ENCODE measurements at regions not wholly inside any gene's neighbourhood (a gene's known extent, or its start where the extent isn't known, plus 50 kb on each side); places are given as distances from the start of the nearest gene placed in this dataset.

GRCh38 chr15:35871282-35871681, 325.3 kb upstream of the DPH6 start:
- no peak overlapping the region for H3K27ac Mint-ChIP-seq (ENCODE audit: unreplicated experiment)
- no peaks in the 10 kb centered on the region for H3K36me3 Mint-ChIP-seq (ENCODE audit: insufficient read depth, unreplicated experiment)
- H3K9me3 Mint-ChIP-seq (ENCODE audit: unreplicated experiment): no peaks in the 10 kb centered on the region
- BruUV-seq (replicated peaks): no TSS peak
- DNase-seq: no peak
- no peak overlapping the region for H3K4me3 Mint-ChIP-seq (ENCODE audit: unreplicated experiment)
- H3K4me1 ChIP-seq: peaks cover 4% of the 10 kb centered on the region; the same call in 1 of the 2 replicates
- peaks cover 5% of the 10 kb centered on the region for H3K4me1 Mint-ChIP-seq (ENCODE audit: low read depth, unreplicated experiment)
- H3K4me3 ChIP-seq (ENCODE audit: low read depth, low read length): no peak overlapping the region
- H3K27me3 ChIP-seq (replicated peaks; ENCODE audit: control insufficient read depth, insufficient read depth, low read length): no peaks in the 10 kb centered on the region
- ChIA-PET CTCF (no interaction called here), POLR2A (no interaction called here)
- H3K27me3 Mint-ChIP-seq (ENCODE audit: insufficient read depth, unreplicated experiment): no peaks in the 10 kb centered on the region
- H3K36me3 ChIP-seq (ENCODE audit: control insufficient read depth, insufficient read depth, low read length): no peaks in the 10 kb centered on the region
- H3K9me3 ChIP-seq: no peaks in the 10 kb centered on the region
- TF ChIP-seq, protein P1, sequence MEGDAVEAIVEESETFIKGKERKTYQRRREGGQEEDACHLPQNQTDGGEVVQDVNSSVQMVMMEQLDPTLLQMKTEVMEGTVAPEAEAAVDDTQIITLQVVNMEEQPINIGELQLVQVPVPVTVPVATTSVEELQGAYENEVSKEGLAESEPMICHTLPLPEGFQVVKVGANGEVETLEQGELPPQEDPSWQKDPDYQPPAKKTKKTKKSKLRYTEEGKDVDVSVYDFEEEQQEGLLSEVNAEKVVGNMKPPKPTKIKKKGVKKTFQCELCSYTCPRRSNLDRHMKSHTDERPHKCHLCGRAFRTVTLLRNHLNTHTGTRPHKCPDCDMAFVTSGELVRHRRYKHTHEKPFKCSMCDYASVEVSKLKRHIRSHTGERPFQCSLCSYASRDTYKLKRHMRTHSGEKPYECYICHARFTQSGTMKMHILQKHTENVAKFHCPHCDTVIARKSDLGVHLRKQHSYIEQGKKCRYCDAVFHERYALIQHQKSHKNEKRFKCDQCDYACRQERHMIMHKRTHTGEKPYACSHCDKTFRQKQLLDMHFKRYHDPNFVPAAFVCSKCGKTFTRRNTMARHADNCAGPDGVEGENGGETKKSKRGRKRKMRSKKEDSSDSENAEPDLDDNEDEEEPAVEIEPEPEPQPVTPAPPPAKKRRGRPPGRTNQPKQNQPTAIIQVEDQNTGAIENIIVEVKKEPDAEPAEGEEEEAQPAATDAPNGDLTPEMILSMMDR (IDR thresholded peaks at IDR 0.05; ENCODE audit: insufficient read depth in 1 of 2, low read depth in 1 of 2, low read length in 1 of 2, severe bottlenecking in 1 of 2, unreplicated experiment in 1 of 2): no peak
- intact Hi-C loops (cut with micrococcal nuclease; ENCODE audit: unreplicated experiment): no loop called here

DNA sequence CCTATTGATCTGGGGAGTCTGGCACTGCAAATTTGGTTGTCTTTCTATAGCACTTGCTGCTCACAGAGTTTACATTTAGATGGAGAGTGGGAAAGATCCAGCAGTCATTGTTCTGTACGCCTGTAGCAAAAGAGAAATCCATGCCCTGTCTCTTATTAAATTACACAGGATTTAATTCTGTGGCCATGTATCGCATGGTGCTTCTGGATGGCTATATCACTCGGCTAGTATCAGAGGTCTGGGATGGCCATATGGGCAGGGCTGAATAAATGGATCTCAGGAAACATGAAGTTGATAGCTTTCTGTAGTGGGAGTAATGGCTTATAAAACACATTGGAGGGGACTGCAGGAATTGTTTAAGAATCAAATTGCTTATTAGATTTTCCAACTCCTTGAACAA, 325.8 kb upstream of the DPH6 start:
- Mint-ChIP-seq H3K4me1 (ENCODE audit: low read depth, unreplicated experiment) (peaks cover 5% of the 10 kb centered on the region), H3K36me3 (ENCODE audit: insufficient read depth, unreplicated experiment) (no peaks in the 10 kb centered on the region), H3K9me3 (ENCODE audit: unreplicated experiment) (no peaks in the 10 kb centered on the region), H3K27ac (ENCODE audit: unreplicated experiment) (no peak overlapping the region), H3K27me3 (ENCODE audit: insufficient read depth, unreplicated experiment) (no peaks in the 10 kb centered on the region), H3K4me3 (ENCODE audit: unreplicated experiment) (no peak overlapping the region)
- no peak for DNase-seq
- Histone ChIP-seq H3K36me3 (ENCODE audit: control insufficient read depth, insufficient read depth, low read length) (no peaks in the 10 kb centered on the region), H3K4me1 (peaks cover 4% of the 10 kb centered on the region; the same call in 1 of the 2 replicates), H3K9me3 (no peaks in the 10 kb centered on the region), H3K27me3 (replicated peaks; ENCODE audit: control insufficient read depth, insufficient read depth, low read length) (no peaks in the 10 kb centered on the region), H3K4me3 (ENCODE audit: low read depth, low read length) (no peak overlapping the region)
- intact Hi-C loops (cut with micrococcal nuclease; ENCODE audit: unreplicated experiment): no loop called here
- CTCF ChIA-PET: no interaction called here
- POLR2A ChIA-PET: no interaction called here
- BruUV-seq (replicated peaks): no TSS peak
- TF ChIP-seq, protein P1 (IDR thresholded peaks at IDR 0.05; ENCODE audit: insufficient read depth in 1 of 2, low read depth in 1 of 2, low read length in 1 of 2, severe bottlenecking in 1 of 2, unreplicated experiment in 1 of 2): no peak

- no peak overlapping the region for H3K27ac Mint-ChIP-seq (ENCODE audit: unreplicated experiment)
- ChIA-PET CTCF (no interaction called here), POLR2A (no interaction called here)
- no peaks in the 10 kb centered on the region for H3K36me3 Mint-ChIP-seq (ENCODE audit: insufficient read depth, unreplicated experiment)
- H3K4me3 Mint-ChIP-seq (ENCODE audit: unreplicated experiment): no peak overlapping the region
- no peaks in the 10 kb centered on the region for H3K27me3 ChIP-seq (replicated peaks; ENCODE audit: control insufficient read depth, insufficient read depth, low read length)
- peaks cover 4% of the 10 kb centered on the region; the same call in 1 of the 2 replicates for H3K4me1 ChIP-seq
- H3K27me3 Mint-ChIP-seq (ENCODE audit: insufficient read depth, unreplicated experiment): no peaks in the 10 kb centered on the region
- intact Hi-C loops (cut with micrococcal nuclease; ENCODE audit: unreplicated experiment): no loop called here
- H3K4me3 ChIP-seq (ENCODE audit: low read depth, low read length): no peak overlapping the region
- no peak for DNase-seq
- peaks cover 4% of the 10 kb centered on the region for H3K4me1 Mint-ChIP-seq (ENCODE audit: low read depth, unreplicated experiment)
- BruUV-seq (replicated peaks): no TSS peak
- H3K9me3 Mint-ChIP-seq (ENCODE audit: unreplicated experiment): no peaks in the 10 kb centered on the region
- no peaks in the 10 kb centered on the region for H3K9me3 ChIP-seq
- TF ChIP-seq, protein P1 (IDR thresholded peaks at IDR 0.05; ENCODE audit: insufficient read depth in 1 of 2, low read depth in 1 of 2, low read length in 1 of 2, severe bottlenecking in 1 of 2, unreplicated experiment in 1 of 2): no peak
- no peaks in the 10 kb centered on the region for H3K36me3 ChIP-seq (ENCODE audit: control insufficient read depth, insufficient read depth, low read length)
These were observed 326.6 kb upstream of the DPH6 start for GRCh38 chr15:35872577-35872976.

All from Caco-2 (cell line).